HCT116 (cell line): ENCODE measurements at regions not wholly inside any gene's neighbourhood (a gene's known extent, or its start where the extent isn't known, plus 50 kb on each side); places are given as distances from the start of the nearest gene placed in this dataset.
"Not testable (repeated sequence)": the region's sequence is repeated elsewhere in the genome, so short reads cannot be mapped to it uniquely, and the experiment has no call there.

Experiments used
- CTCF ChIP-seq, 3 experiments: fragments of 200-600 bp in 1 of 3; sonication (generic) in 1 of 3; IDR thresholded peaks in 2 of 3; conservative IDR thresholded peaks in 1 of 3; 2 replicates each; pipeline ENCODE4 v1.5.1; 2012 to 2017; ENCODE audit warnings: low read depth in 2 of 3, low read length in 2 of 3, antibody characterized with exemption in 1 of 3, borderline replicate concordance in 1 of 3, control low read depth in 1 of 3, mild to moderate bottlenecking in 1 of 3, mixed read lengths in 1 of 3, mixed run types in 1 of 3, moderate library complexity in 1 of 3; ENCODE audit not compliant: insufficient read depth in 1 of 3
- EZH2 ChIP-seq: fragments of 200-600 bp; sonication (generic); IDR thresholded peaks from 2 replicates; pipeline ENCODE4 v1.6.1; 2017; ENCODE audit warnings: antibody characterized with exemption, mixed run types
- EZH2phosphoT487 ChIP-seq: fragments of 200-600 bp; IDR thresholded peaks from 2 replicates; pipeline ENCODE4 v1.6.1; 2018; ENCODE audit warnings: antibody characterized with exemption, borderline replicate concordance
- JUND ChIP-seq: IDR thresholded peaks from 2 replicates; pipeline ENCODE4 v1.6.1; 2012
- MAX ChIP-seq: IDR thresholded peaks from 2 replicates; pipeline ENCODE4 v1.6.1; 2012
- POLR2A ChIP-seq: IDR thresholded peaks from 2 replicates; pipeline ENCODE4 v1.7.0; 2011; ENCODE audit warnings: borderline replicate concordance; ENCODE audit not compliant: insufficient read depth, insufficient read length; ENCODE audit errors: extremely low read depth
- POLR2AphosphoS5 ChIP-seq: IDR thresholded peaks from 2 replicates; pipeline ENCODE4 v1.6.1; 2011; ENCODE audit warnings: mild to moderate bottlenecking, low read depth, low read length, moderate library complexity
- REST ChIP-seq: IDR thresholded peaks from 2 replicates; pipeline ENCODE4 v1.6.1; 2012; ENCODE audit warnings: low read depth
- SRF ChIP-seq: IDR thresholded peaks from 2 replicates; pipeline ENCODE4 v1.6.1; 2012; ENCODE audit warnings: low read depth
- TF ChIP-seq, protein P1 (sequence below): IDR thresholded peaks from 2 replicates; pipeline ENCODE4 v1.6.1; 2011; ENCODE audit warnings: mild to moderate bottlenecking, low read length, moderate library complexity; ENCODE audit not compliant: insufficient replicate concordance; ENCODE audit errors: extremely low read depth
- TF ChIP-seq, protein P2 (sequence below): IDR thresholded peaks from 2 replicates; pipeline ENCODE4 v1.6.1; 2012

DNA sequence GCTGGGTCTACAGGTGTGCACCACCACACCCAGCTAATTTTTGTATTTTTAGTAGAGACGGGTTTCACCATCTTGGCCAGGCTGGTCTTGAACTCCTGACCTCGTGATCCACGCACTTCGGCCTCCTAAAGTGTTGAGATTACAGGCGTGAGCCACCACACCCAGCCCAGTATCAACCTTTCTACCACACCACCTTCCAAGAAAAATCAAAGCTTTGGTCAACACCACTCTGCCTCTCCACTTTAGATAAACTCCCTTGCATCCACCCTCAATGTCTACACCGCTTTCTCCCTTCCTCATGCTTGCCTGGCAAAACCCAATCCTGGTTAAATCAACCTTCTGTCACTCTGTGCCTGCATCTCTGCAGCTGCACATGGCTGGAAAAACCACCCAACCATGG lies 112.2 kb downstream of the TNFAIP3 start:
- not testable (repeated sequence) for TF ChIP-seq CTCF (IDR thresholded peaks at IDR 0.05 in 2 of 3, conservative IDR thresholded peaks at IDR 0.05 in 1 of 3; ENCODE audit: borderline replicate concordance in 1 of 3, insufficient read depth in 1 of 3, low read depth in 2 of 3, low read length in 2 of 3); SRF; JUND; POLR2AphosphoS5; EZH2; MAX; POLR2A; REST; EZH2phosphoT487
- TF ChIP-seq, protein P1, sequence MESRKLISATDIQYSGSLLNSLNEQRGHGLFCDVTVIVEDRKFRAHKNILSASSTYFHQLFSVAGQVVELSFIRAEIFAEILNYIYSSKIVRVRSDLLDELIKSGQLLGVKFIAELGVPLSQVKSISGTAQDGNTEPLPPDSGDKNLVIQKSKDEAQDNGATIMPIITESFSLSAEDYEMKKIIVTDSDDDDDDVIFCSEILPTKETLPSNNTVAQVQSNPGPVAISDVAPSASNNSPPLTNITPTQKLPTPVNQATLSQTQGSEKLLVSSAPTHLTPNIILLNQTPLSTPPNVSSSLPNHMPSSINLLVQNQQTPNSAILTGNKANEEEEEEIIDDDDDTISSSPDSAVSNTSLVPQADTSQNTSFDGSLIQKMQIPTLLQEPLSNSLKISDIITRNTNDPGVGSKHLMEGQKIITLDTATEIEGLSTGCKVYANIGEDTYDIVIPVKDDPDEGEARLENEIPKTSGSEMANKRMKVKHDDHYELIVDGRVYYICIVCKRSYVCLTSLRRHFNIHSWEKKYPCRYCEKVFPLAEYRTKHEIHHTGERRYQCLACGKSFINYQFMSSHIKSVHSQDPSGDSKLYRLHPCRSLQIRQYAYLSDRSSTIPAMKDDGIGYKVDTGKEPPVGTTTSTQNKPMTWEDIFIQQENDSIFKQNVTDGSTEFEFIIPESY, result not testable (repeated sequence)
- TF ChIP-seq, protein P2, sequence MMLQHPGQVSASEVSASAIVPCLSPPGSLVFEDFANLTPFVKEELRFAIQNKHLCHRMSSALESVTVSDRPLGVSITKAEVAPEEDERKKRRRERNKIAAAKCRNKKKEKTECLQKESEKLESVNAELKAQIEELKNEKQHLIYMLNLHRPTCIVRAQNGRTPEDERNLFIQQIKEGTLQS, result not testable (repeated sequence)
